AG10803 (cell line): ENCODE measurements at regions not wholly inside any gene's neighbourhood (a gene's known extent, or its start where the extent isn't known, plus 50 kb on each side); places are given as distances from the start of the nearest gene placed in this dataset.

Experiments used
- DNase-seq: peaks from one replicate; pipeline ENCODE4 v3.0.0; 2010; ENCODE audit warnings: low read depth
- H3K4me3 ChIP-seq: 2 replicates; pipeline ENCODE4 v1.5.1; 2011; ENCODE audit warnings: mild to moderate bottlenecking, low read length, control low read depth
- CTCF ChIP-seq: conservative IDR thresholded peaks from 2 replicates; pipeline ENCODE4 v1.5.1; 2011; ENCODE audit warnings: mild to moderate bottlenecking, low read length, control low read depth, inconsistent platforms

GRCh38 chr11:119814766-119815165, 85.8 kb upstream of the NECTIN1 start:
- no peak for DNase-seq
- TF ChIP-seq CTCF, result no peak
- no peak overlapping the region for H3K4me3 ChIP-seq

GRCh38 chr11:119810478-119811232, 81.7 kb upstream of the NECTIN1 start:
- H3K4me3 ChIP-seq, result no peak overlapping the region
- DNase-seq, result no peak
- TF ChIP-seq CTCF, result no peak

- H3K4me3 ChIP-seq, result no peak overlapping the region
- no peak for DNase-seq
- TF ChIP-seq CTCF, result no peak
Observed at GRCh38 chr11:119809346-119809745, 80.3 kb upstream of the NECTIN1 start.

- no peak for TF ChIP-seq CTCF
- no peak for DNase-seq
- H3K4me3 ChIP-seq, result no peak overlapping the region
Observed at GRCh38 chr11:119808407-119809185, 79.6 kb upstream of the NECTIN1 start.

- TF ChIP-seq CTCF, result no peak
- H3K4me3 ChIP-seq, result no peak overlapping the region
- no peak for DNase-seq
Observed at GRCh38 chr11:119807841-119808240, 78.8 kb upstream of the NECTIN1 start.

GRCh38 chr11:119807402-119807801, 78.4 kb upstream of the NECTIN1 start:
- H3K4me3 ChIP-seq, result no peak overlapping the region
- TF ChIP-seq CTCF, result no peak
- no peak for DNase-seq
